HL-60 (cell line): ENCODE measurements at regions not wholly inside any gene's neighbourhood (a gene's known extent, or its start where the extent isn't known, plus 50 kb on each side); places are given as distances from the start of the nearest gene placed in this dataset.

Experiments
- DNase-seq, 2 experiments: peaks; one replicate each; pipeline ENCODE4 v3.0.0-alpha.2; 2010 to 2020; ENCODE audit warnings: low read depth in 1 of 2, low spot score in 1 of 2
- H3K27ac ChIP-seq: fragments of 250-450 bp; sonication (Bioruptor Pico); replicated peaks from 2 replicates; pipeline ENCODE4 v1.5.1; 2020; ENCODE audit warnings: mild to moderate bottlenecking, moderate library complexity
- H3K27me3 ChIP-seq: fragments of 250-450 bp; sonication (Bioruptor Pico); 2 replicates; pipeline ENCODE4 v1.5.1; 2021; ENCODE audit warnings: mild to moderate bottlenecking, moderate library complexity; ENCODE audit not compliant: insufficient read depth, poor library complexity, severe bottlenecking
- H3K4me3 ChIP-seq: replicated peaks from 2 replicates; pipeline ENCODE4 v1.5.1; 2011; ENCODE audit warnings: mild to moderate bottlenecking, control low read depth, low read length; ENCODE audit not compliant: insufficient read depth
- CTCF ChIP-seq: IDR thresholded peaks from one replicate; pipeline ENCODE4 v1.5.1; 2011; ENCODE audit warnings: low read length, control low read depth, inconsistent platforms; ENCODE audit not compliant: insufficient read depth
- GABPA ChIP-seq: IDR thresholded peaks from 2 replicates; pipeline ENCODE4 v1.6.1; 2012; ENCODE audit warnings: low read depth
- POLR2AphosphoS5 ChIP-seq: IDR thresholded peaks from 2 replicates; pipeline ENCODE4 v1.6.1; 2012; ENCODE audit warnings: low read depth
- REST ChIP-seq: IDR thresholded peaks from 2 replicates; pipeline ENCODE4 v1.6.1; 2012; ENCODE audit warnings: low read depth; ENCODE audit not compliant: insufficient replicate concordance
- SPI1 ChIP-seq: IDR thresholded peaks from 2 replicates; pipeline ENCODE4 v1.6.1; 2012; ENCODE audit warnings: low read depth, mild to moderate bottlenecking, borderline replicate concordance

- Histone ChIP-seq H3K4me3 (no peak overlapping the region), H3K27me3 (no peaks in the 10 kb centered on the region), H3K27ac (no peak overlapping the region)
- DNase-seq, result no peak
- TF ChIP-seq SPI1, result no peak
- TF ChIP-seq CTCF, result no peak
Observed at GRCh38 chr18:39178166-39178565, 1612.6 kb upstream of the CELF4 start.

DNA sequence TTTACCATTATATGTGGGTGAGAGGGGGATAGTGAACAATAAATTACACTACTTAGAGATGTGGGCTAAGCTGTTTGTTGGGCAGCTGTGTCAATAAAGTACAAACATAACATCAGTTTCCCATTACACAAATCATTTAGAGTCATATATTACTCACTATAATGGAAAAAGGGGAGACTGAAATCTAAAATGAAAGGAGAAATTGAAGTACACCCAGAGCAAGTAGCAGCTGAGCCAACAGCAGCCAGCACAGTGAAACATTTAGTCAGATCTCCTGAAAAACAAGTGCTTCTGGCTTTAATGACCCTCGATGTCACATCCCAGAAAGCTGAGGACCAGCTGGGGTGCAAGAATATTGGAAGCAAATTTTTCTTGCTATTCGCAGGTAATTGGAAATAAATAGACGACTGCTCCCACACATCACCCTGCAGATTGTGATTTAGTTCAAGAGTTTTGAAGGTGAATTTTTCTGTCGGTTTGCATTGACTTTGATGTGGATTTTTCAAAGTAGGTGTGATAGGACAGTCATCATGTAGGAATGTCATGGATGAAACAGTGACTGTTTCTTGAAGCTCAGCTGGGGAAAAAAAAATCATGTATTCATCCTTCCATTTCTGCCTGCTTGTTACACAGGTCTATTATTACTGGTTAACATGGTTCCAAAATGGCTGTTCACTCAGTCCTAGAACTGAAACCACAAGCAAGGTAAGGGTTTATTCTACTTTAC lies 1607.3 kb upstream of the CELF4 start:
- Histone ChIP-seq H3K4me3 (no peak overlapping the region), H3K27ac (no peak overlapping the region), H3K27me3 (no peaks in the 10 kb centered on the region)
- TF ChIP-seq REST, result no peak
- DNase-seq, result no peak

DNA sequence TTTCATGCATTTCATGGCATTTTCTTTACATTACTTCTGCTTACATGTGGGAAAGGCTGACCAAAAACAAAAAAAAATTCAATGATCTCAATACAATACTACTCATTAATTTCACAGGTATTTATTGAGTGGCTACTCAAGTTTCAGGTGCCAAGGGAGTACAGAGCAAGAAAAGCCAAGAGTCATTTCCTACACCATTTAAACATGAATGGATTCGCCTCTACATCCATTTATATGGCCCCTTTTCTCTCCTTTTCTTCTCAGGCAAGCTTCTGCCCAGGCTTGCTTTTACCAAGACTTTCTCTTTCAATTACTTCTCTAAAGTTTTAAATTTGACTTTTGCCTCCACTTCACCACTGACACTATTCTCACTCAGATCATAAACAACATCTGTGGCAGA lies 1603.1 kb upstream of the CELF4 start:
- DNase-seq, result no peak
- TF ChIP-seq REST (no peak), POLR2AphosphoS5 (no peak), CTCF (no peak), SPI1 (no peak), GABPA (no peak)
- Histone ChIP-seq H3K27ac (no peak overlapping the region), H3K4me3 (no peak overlapping the region), H3K27me3 (no peaks in the 10 kb centered on the region)

DNA sequence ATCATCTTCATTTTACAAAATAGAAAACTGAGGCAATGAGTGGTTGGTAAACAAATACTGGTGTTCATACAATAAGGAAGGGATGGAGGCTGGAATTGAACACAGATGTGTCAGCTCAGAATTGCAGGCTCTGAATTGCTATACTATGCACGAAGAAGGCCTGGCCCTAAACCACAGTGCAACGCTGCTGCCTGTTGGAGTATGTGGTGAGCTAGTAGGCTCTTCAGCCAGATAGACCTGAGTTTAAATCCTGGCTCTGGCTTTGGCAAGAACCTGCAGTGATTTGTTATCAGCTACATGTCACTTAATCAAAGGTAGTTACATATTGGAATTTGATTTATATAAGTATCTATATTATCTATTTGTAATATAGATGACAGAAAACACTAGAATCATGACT lies 1602.4 kb upstream of the CELF4 start:
- H3K27ac ChIP-seq, result no peak overlapping the region
- H3K4me3 ChIP-seq, result no peak overlapping the region
- TF ChIP-seq CTCF, result no peak
- no peak for TF ChIP-seq REST
- no peaks in the 10 kb centered on the region for H3K27me3 ChIP-seq
- DNase-seq, result no peak
